Suprapubic skin (tissue), 4 donors: ENCODE measurements at regions not wholly inside any gene's neighbourhood (a gene's known extent, or its start where the extent isn't known, plus 50 kb on each side); places are given as distances from the start of the nearest gene placed in this dataset.

Source experiments
- EP300 ChIP-seq: sonication (generic); formaldehyde crosslinking; IDR thresholded peaks from one replicate; pipeline ENCODE4 v1.6.1; 2017; ENCODE audit warnings: antibody characterized with exemption
- POLR2A ChIP-seq, 2 donors: fragments of 450-650 bp; IDR thresholded peaks; one replicate each; pipeline ENCODE4 v1.6.1; 2017; ENCODE audit warnings: antibody characterized with exemption in 2 of 2, mild to moderate bottlenecking in 2 of 2, moderate library complexity in 2 of 2
- POLR2AphosphoS5 ChIP-seq, 3 donors: sonication (generic); formaldehyde crosslinking; IDR thresholded peaks; one replicate each; pipeline ENCODE4 v1.6.1; 2017; ENCODE audit warnings: antibody characterized with exemption in 3 of 3
- TF ChIP-seq, protein P1 (sequence below), 2 donors: fragments of 200-600 bp in 1 of 2; fragments of 450-650 bp in 1 of 2; sonication (generic) in 1 of 2; IDR thresholded peaks; one replicate each; pipeline ENCODE4 v1.5.1; 2016 to 2019; ENCODE audit warnings: antibody characterized with exemption in 2 of 2, mild to moderate bottlenecking in 1 of 2, moderate library complexity in 1 of 2

DNA sequence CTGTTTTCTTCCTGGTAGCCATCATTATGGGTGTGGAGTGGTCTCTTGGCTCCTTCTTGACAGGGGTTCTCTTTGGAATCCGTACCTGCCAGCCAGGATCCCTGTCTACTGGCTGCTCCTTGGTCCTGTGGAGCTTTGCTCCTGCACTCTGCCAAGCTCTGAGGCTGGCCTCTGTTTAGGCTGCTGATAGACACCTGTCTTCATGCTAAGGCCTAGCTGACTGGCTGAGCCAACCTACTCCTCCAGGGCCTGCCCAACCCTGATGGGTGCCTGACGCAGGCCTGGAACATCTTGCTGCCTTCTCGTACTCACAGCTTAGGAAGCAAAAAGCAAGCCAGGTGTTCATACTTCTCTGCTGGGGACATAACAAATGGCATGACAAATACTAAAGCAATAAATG lies 333.6 kb upstream of the ZNF32 start:
- TF ChIP-seq, protein P1, sequence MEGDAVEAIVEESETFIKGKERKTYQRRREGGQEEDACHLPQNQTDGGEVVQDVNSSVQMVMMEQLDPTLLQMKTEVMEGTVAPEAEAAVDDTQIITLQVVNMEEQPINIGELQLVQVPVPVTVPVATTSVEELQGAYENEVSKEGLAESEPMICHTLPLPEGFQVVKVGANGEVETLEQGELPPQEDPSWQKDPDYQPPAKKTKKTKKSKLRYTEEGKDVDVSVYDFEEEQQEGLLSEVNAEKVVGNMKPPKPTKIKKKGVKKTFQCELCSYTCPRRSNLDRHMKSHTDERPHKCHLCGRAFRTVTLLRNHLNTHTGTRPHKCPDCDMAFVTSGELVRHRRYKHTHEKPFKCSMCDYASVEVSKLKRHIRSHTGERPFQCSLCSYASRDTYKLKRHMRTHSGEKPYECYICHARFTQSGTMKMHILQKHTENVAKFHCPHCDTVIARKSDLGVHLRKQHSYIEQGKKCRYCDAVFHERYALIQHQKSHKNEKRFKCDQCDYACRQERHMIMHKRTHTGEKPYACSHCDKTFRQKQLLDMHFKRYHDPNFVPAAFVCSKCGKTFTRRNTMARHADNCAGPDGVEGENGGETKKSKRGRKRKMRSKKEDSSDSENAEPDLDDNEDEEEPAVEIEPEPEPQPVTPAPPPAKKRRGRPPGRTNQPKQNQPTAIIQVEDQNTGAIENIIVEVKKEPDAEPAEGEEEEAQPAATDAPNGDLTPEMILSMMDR (IDR thresholded peaks at IDR 0.05): no peak
- no peak for TF ChIP-seq POLR2AphosphoS5 (IDR thresholded peaks at IDR 0.05)
- TF ChIP-seq POLR2A (IDR thresholded peaks at IDR 0.05): no peak
- TF ChIP-seq EP300: no peak
